Central memory CD8-positive, alpha-beta T cell (primary cell): ENCODE measurements at regions not wholly inside any gene's neighbourhood (a gene's known extent, or its start where the extent isn't known, plus 50 kb on each side); places are given as distances from the start of the nearest gene placed in this dataset.

Experiments
- ATAC-seq: fragments of 150-1000 bp; cut with Tn5 transposase; replicated peaks from 2 replicates; pipeline ENCODE4 v1.10.0; 2022; ENCODE audit warnings: mild to moderate bottlenecking, moderate FRiP score, moderate number of reproducible peaks; ENCODE audit not compliant: poor library complexity, severe bottlenecking; ENCODE audit errors: extremely low read depth
- DNase-seq, 2 donors: peaks; one replicate each; pipeline ENCODE4 v3.0.0; 2021; ENCODE audit warnings: low spot score in 2 of 2
- H3K27ac Mint-ChIP-seq: one replicate; pipeline ENCODE4 v1.8.0; 2022; ENCODE audit warnings: low read depth, mild to moderate bottlenecking, moderate library complexity, mixed read lengths
- H3K27me3 Mint-ChIP-seq: one replicate; pipeline ENCODE4 v1.8.0; 2022; ENCODE audit warnings: mixed read lengths
- H3K36me3 Mint-ChIP-seq: one replicate; pipeline ENCODE4 v1.8.0; 2022; ENCODE audit warnings: mild to moderate bottlenecking, moderate library complexity, mixed read lengths; ENCODE audit not compliant: insufficient read depth
- H3K4me1 Mint-ChIP-seq: one replicate; pipeline ENCODE4 v1.8.0; 2022; ENCODE audit warnings: mixed read lengths
- H3K4me3 Mint-ChIP-seq: one replicate; pipeline ENCODE4 v1.8.0; 2022; ENCODE audit warnings: mild to moderate bottlenecking, moderate library complexity, mixed read lengths
- H3K9me3 Mint-ChIP-seq: one replicate; pipeline ENCODE4 v1.8.0; 2022; ENCODE audit warnings: mixed read lengths

- no peaks in the 10 kb centered on the region for H3K9me3 Mint-ChIP-seq
- H3K4me1 Mint-ChIP-seq, result no peaks in the 10 kb centered on the region
- H3K27me3 Mint-ChIP-seq, result peaks cover 48% of the 10 kb centered on the region
- H3K4me3 Mint-ChIP-seq, result no peak overlapping the region
- no peak for ATAC-seq
- no peak overlapping the region for H3K27ac Mint-ChIP-seq
- no peaks in the 10 kb centered on the region for H3K36me3 Mint-ChIP-seq
- DNase-seq, result no peak
Measured at GRCh38 chr14:101241147-101241546, 320.1 kb upstream of the DIO3 start.

- Mint-ChIP-seq H3K27me3 (peaks cover 43% of the 10 kb centered on the region), H3K9me3 (no peaks in the 10 kb centered on the region), H3K4me1 (no peaks in the 10 kb centered on the region), H3K36me3 (no peaks in the 10 kb centered on the region), H3K27ac (no peak overlapping the region), H3K4me3 (no peak overlapping the region)
- no peak for DNase-seq
- ATAC-seq, result no peak
Measured at GRCh38 chr14:101241807-101242278, 319.5 kb upstream of the DIO3 start.

DNA sequence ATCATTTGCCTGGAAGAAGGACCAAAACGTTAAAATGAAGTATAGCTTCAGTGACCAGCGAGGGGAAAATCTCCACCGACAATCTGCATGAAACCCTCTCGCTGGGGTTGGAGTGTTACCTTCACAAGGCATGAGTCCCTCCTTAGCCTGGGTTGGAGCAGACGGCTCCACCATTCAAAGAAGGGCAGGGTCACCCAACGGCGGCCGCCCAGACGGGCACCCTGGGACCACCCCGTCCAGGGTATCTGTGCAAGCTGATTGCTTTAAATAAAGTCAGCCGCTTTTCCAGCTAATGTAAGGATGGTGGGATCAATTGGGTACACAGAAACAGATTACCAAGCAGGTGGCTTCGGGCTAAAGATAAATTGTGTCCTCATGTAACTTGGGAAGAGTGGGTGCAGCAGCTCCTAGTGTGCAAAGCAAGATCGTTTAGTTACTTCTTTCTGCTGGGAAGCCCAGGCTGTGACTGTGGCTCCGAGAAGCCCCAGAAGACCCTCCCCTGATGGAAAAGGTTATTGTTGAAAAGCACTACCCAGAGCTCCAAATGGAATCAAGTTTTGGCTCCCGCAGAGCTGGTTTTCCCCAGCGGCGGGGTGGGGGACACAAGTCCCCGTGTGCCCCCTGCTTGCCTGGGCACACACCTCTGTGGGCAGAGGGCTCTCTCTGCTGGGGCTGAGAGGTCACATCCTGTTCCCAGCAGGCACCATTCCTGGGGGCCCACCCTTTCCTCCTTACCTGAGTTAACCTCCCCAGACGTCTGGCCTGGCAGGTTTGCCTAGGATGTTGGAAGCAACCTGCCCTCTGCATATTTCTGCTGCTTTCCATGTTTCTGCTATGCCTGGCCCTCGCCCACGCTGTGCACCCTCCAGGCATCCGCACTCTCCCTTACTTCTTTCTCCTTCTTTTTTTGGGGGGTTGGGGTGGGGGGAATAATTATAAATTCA lies 318.6 kb upstream of the DIO3 start:
- no peak overlapping the region for H3K27ac Mint-ChIP-seq
- no peak for DNase-seq
- H3K9me3 Mint-ChIP-seq, result no peaks in the 10 kb centered on the region
- no peaks in the 10 kb centered on the region for H3K36me3 Mint-ChIP-seq
- no peak for ATAC-seq
- H3K4me1 Mint-ChIP-seq, result no peaks in the 10 kb centered on the region
- H3K27me3 Mint-ChIP-seq, result peaks cover 36% of the 10 kb centered on the region
- no peak overlapping the region for H3K4me3 Mint-ChIP-seq

DNA sequence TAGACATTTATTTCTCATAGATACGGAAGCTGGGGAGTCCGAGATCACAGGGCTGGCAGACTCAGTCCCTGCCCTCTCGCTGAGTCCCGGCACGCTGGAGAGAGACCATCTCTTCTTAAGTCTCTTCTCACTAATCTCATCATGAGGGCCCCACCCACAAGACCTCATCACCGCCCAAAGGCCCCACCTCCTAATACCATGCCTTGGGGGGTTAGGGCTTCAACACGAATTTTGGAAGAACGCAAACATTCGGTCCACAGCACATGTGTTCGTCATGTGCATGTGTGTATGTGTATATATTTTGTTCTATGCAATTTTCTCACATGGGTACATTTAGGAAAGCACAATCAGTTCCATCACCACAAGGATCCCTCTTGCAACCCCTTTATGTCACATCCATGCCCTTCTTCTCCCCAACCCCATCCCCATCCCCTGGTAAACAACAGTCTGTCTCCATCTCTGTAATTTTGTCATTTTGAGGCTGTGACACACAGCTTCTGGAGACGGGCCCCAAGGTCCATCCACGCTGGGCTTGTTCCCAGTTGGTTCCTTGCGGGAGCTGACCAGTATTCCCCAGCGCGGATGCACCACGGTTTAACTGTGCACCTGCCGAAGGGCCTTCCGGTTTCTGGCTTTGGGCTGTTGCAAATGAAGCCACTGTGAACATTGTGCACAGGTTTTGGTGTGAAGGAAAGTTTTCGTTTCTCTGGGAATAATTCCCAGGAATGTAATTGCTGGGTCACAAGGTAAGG lies 317.5 kb upstream of the DIO3 start:
- ATAC-seq, result no peak
- H3K9me3 Mint-ChIP-seq, result no peaks in the 10 kb centered on the region
- no peak overlapping the region for H3K27ac Mint-ChIP-seq
- H3K36me3 Mint-ChIP-seq, result no peaks in the 10 kb centered on the region
- H3K4me3 Mint-ChIP-seq, result no peak overlapping the region
- peaks cover 27% of the 10 kb centered on the region for H3K27me3 Mint-ChIP-seq
- no peaks in the 10 kb centered on the region for H3K4me1 Mint-ChIP-seq
- no peak for DNase-seq

- H3K27me3 Mint-ChIP-seq, result peaks cover 26% of the 10 kb centered on the region
- no peak overlapping the region for H3K4me3 Mint-ChIP-seq
- no peak overlapping the region for H3K27ac Mint-ChIP-seq
- H3K36me3 Mint-ChIP-seq, result peaks cover 5% of the 10 kb centered on the region
- peaks cover 6% of the 10 kb centered on the region for H3K4me1 Mint-ChIP-seq
- DNase-seq (peak in 1 of 2 donors; percentile 9), ATAC-seq (no peak)
- no peaks in the 10 kb centered on the region for H3K9me3 Mint-ChIP-seq
Measured at GRCh38 chr14:101246894-101247841, 314.1 kb upstream of the DIO3 start.

DNA sequence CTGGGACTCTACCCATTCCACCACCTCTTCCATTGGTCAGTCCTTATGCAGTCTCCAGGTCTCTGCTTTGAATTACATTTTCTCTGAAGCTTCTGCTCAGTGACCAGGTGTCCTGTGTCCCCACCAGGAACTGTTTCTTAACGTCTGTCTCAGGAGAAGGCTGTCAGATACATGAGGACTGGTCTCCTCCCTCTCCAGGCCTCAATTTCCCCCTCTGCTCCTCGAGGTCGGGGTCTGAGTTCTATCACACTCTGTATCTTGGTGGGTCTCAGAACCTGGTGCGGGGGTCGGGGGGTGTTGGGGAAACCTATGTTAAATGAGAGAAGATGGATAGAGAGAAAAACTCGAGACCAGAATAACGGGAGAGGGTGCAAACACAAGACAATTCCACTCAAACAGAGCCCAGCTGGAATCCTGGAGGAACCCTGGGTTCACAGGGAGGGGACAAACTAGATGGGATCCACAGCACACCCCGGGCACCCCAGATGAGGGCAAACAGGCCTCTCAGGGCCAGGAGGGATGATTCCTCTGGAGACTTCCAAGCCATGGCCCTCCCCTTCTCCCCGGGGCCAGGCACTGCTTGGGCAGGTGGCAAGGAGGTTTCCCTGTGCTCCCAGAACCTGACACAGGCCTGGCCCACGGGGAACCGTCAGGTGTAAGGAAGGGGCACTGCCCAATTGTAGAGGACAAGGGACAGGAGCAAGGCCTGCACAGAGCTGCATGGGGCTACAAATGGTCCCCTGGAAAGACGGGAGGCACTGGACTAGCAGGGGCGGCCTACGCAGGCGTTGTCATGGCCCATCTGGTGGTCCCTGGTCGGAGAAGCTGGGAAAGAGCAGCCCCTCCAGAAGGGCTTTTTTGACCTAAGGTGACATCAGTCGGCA lies 313.2 kb upstream of the DIO3 start:
- Mint-ChIP-seq H3K27me3 (peaks cover 35% of the 10 kb centered on the region), H3K4me3 (no peak overlapping the region), H3K36me3 (peaks cover 5% of the 10 kb centered on the region), H3K27ac (no peak overlapping the region), H3K4me1 (peaks cover 15% of the 10 kb centered on the region), H3K9me3 (no peaks in the 10 kb centered on the region)
- ATAC-seq, result no peak
- DNase-seq, result peak in 1 of 2 donors; percentile 5

- H3K36me3 Mint-ChIP-seq, result peaks cover 5% of the 10 kb centered on the region
- H3K27me3 Mint-ChIP-seq, result peaks cover 45% of the 10 kb centered on the region
- no peak for ATAC-seq
- no peaks in the 10 kb centered on the region for H3K9me3 Mint-ChIP-seq
- peak in 1 of 2 donors; percentile 2 for DNase-seq
- H3K27ac Mint-ChIP-seq, result no peak overlapping the region
- H3K4me3 Mint-ChIP-seq, result no peak overlapping the region
- H3K4me1 Mint-ChIP-seq, result peaks cover 15% of the 10 kb centered on the region
Measured at GRCh38 chr14:101248840-101249675, 312.2 kb upstream of the DIO3 start.

DNA sequence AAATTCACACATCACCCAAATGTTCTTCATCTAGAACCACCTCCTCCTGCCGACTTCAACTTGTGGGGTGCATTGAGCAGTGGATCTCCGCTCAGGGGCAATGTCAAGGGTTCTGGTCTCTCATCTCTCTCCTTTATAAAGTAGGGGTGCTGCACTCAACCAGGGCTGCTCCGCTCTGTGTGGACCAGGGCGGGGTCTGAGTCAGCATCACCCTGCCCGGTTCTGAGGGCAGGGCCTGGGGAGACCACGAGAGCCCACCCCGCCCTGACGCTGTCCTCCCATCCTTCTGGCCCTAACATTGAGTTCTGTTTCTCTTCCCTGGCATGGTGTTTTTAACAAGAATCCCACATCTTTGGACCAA lies 311.6 kb upstream of the DIO3 start:
- H3K27me3 Mint-ChIP-seq, result peaks cover 49% of the 10 kb centered on the region
- H3K36me3 Mint-ChIP-seq, result peaks cover 5% of the 10 kb centered on the region
- no peak overlapping the region for H3K27ac Mint-ChIP-seq
- H3K4me3 Mint-ChIP-seq, result no peak overlapping the region
- DNase-seq, result no peak
- no peak for ATAC-seq
- peaks cover 15% of the 10 kb centered on the region for H3K4me1 Mint-ChIP-seq
- H3K9me3 Mint-ChIP-seq, result no peaks in the 10 kb centered on the region

DNA sequence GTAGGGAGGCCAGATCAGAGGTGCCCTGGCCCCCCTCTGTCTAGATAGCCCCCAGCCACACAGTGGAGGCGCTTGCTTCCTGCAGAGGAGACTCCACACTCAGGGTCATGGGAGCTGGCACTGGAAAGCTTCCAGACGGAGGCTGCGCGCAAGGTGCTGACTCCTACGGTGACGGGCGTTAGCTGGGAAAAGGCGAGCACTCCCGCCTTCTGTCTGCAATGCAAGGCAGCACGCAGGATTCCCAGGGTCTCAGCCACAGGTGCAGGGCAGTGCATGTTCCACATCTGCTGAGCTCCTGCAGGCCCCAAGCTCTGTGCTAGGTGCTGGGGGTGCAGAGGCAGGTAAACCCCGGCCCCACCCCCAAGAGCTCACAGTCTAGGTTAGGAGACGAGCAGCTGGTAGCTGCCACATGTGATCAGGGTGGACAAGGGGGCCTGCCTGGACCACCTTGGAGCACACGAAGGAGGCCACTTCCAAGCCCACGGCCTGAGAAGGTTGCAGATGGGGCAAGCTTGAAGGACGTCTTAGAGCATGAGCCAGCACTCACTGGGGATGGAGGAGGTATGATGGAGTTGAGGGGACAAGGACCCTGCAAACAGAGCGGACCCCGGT lies 310.9 kb upstream of the DIO3 start:
- no peak for DNase-seq

GRCh38 chr14:101250948-101251811 lies 310.1 kb upstream of the DIO3 start:
- H3K9me3 Mint-ChIP-seq, result no peaks in the 10 kb centered on the region
- ATAC-seq (no peak), DNase-seq (no peak)
- H3K4me3 Mint-ChIP-seq, result no peak overlapping the region
- peaks cover 15% of the 10 kb centered on the region for H3K4me1 Mint-ChIP-seq
- H3K36me3 Mint-ChIP-seq, result peaks cover 5% of the 10 kb centered on the region
- H3K27ac Mint-ChIP-seq, result no peak overlapping the region
- peaks cover 61% of the 10 kb centered on the region for H3K27me3 Mint-ChIP-seq

More for the DNA sequence above, 310.9 kb upstream of the DIO3 start:
- Mint-ChIP-seq H3K4me1 (peaks cover 15% of the 10 kb centered on the region), H3K4me3 (no peak overlapping the region), H3K36me3 (peaks cover 5% of the 10 kb centered on the region), H3K9me3 (no peaks in the 10 kb centered on the region), H3K27me3 (peaks cover 54% of the 10 kb centered on the region), H3K27ac (no peak overlapping the region)
- ATAC-seq, result no peak
